Activated T-helper 17 cell treated with anti-CD3 and anti-CD28 coated beads, Interleukin-2, amount 50 U/mL, for 72 hours (primary cell): ENCODE measurements at regions not wholly inside any gene's neighbourhood (a gene's known extent, or its start where the extent isn't known, plus 50 kb on each side); places are given as distances from the start of the nearest gene placed in this dataset.

Experiments
- ATAC-seq: fragments of 150-1000 bp; cut with Tn5 transposase; replicated peaks from 2 replicates; pipeline ENCODE4 v1.10.0; 2021; ENCODE audit warnings: mild to moderate bottlenecking, moderate library complexity
- H3K27ac Mint-ChIP-seq: one replicate; pipeline ENCODE4 v1.8.0; 2022; ENCODE audit warnings: mixed read lengths
- H3K27me3 Mint-ChIP-seq: one replicate; pipeline ENCODE4 v1.8.0; 2022; ENCODE audit warnings: mixed read lengths
- H3K36me3 Mint-ChIP-seq: one replicate; pipeline ENCODE4 v1.8.0; 2022; ENCODE audit warnings: low read depth, mild to moderate bottlenecking, mixed read lengths
- H3K4me1 Mint-ChIP-seq: one replicate; pipeline ENCODE4 v1.8.0; 2022; ENCODE audit warnings: mixed read lengths
- H3K4me3 Mint-ChIP-seq: one replicate; pipeline ENCODE4 v1.8.0; 2022; ENCODE audit warnings: mild to moderate bottlenecking, mixed read lengths
- H3K9me3 Mint-ChIP-seq: one replicate; pipeline ENCODE4 v1.8.0; 2022; ENCODE audit warnings: mixed read lengths

DNA sequence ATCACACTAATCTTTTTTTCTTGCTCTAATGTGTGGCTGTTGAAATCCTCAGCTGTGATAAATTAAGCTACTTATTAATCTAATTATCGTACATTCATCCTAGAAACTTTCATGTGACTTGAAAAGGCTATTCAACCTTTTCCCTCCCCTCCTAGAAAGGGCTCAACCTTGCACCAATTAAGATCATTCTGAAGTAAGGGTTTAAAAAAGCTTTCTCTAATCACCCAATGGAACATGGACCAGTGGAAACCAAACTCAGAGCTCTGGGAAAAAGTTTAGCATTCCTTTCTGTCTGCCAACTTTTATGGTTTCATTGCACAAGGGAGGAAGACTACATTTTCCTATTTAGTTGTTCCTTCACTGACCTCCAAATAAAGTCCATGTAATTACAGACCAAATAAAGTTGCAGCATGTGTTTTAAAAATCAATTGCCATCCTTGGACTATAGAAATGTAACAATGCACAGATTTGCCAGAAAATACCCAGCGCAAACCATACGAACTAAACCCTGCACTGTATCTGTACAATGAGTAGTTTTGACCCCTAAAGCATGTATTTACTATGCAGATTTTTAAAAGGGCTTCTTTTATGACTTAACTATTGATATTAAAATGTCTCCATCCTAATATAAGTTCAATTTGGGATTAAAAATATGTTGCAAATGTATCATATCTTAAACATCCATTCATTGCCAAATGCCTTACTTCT is 142.6 kb upstream of the OTX2 start:
- Mint-ChIP-seq H3K9me3 (no peaks in the 10 kb centered on the region), H3K4me1 (no peaks in the 10 kb centered on the region), H3K27me3 (peaks cover 12% of the 10 kb centered on the region), H3K27ac (no peak overlapping the region), H3K36me3 (no peaks in the 10 kb centered on the region), H3K4me3 (no peak overlapping the region)
- ATAC-seq, result no peak

DNA sequence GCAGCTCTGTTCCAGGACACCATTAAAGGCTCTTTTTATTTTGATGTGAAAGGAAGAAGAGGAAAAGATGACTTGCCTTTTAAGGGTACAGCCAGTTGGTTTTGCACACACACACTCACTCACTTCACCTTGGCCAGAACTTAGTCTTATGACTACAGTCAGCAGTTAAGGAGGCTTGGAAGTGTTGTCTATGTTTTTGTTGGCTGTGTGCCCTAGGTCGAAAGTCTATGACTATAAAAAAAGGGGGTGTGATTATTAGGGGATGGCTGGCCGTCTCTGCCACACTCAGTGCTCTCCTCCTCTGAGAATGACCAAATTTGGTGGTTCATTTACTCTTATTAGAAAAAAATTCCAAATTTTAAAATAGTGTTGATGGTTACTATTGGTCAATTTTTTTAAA is 139.5 kb upstream of the OTX2 start:
- Mint-ChIP-seq H3K4me1 (no peaks in the 10 kb centered on the region), H3K4me3 (no peak overlapping the region), H3K36me3 (no peaks in the 10 kb centered on the region), H3K27ac (no peak overlapping the region), H3K9me3 (no peaks in the 10 kb centered on the region), H3K27me3 (peaks cover 7% of the 10 kb centered on the region)
- no peak for ATAC-seq

DNA sequence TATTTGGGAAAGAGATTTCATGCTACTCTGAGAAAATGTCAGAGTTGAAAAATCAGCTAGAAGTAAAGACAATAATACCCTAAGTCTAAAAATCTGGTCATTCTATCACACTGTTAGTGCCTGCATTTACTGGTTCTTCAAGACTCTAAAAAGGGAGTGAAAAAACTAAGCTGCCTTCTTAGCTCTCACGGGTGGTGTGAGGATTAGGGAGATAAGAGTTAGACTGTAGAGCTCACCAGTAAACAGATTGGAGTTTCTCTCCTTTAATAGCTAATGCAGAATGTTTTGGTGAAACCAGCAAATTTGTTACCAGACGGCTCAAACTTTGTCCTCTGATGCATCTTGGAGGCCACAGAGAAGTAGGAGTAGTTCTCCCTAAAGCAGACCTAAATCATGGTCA is 135.0 kb upstream of the OTX2 start:
- Mint-ChIP-seq H3K4me3 (no peak overlapping the region), H3K27ac (no peak overlapping the region), H3K4me1 (no peaks in the 10 kb centered on the region), H3K27me3 (peaks cover 12% of the 10 kb centered on the region), H3K36me3 (no peaks in the 10 kb centered on the region), H3K9me3 (peaks cover 7% of the 10 kb centered on the region)
- ATAC-seq, result no peak

DNA sequence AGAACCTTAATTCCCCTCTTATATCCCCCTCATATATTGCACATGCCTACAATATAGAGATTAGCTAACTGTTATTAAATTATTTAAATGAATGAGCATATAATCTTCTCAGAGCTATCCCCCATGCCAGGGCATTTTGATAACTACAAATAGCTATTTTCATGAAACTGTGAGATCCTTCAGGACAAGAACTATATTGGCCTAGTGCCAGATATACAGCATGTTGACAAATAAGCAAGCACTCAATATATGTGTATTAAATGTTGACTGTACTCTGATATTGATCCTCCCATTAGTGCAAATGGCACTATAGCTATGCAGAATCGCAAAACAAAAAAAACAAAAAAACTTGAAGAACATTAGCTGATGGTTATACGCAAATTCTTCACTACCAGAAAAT is 134.1 kb upstream of the OTX2 start:
- H3K4me1 Mint-ChIP-seq, result no peaks in the 10 kb centered on the region
- H3K9me3 Mint-ChIP-seq, result peaks cover 10% of the 10 kb centered on the region
- no peaks in the 10 kb centered on the region for H3K36me3 Mint-ChIP-seq
- no peak overlapping the region for H3K27ac Mint-ChIP-seq
- H3K27me3 Mint-ChIP-seq, result peaks cover 12% of the 10 kb centered on the region
- no peak overlapping the region for H3K4me3 Mint-ChIP-seq
- no peak for ATAC-seq

DNA sequence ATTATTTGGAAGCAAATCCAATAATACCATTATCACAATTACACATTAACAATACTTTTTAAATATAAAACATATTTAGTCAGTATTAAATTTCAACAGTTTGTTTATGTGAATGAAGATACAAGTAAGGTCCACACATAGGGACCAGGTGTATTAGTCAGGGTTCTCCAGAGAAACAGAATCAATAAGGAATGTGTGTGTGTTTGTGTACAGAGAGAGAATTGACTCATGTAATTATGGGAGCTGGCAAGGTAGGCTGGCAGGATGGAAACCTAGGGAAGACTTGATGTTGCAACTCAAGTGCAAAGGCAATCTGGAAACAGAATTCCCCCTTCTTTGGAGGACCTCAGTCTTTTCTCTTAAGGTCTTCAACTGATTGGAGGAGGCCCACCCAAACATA is 123.2 kb upstream of the OTX2 start:
- no peaks in the 10 kb centered on the region for H3K9me3 Mint-ChIP-seq
- no peak overlapping the region for H3K4me3 Mint-ChIP-seq
- no peak overlapping the region for H3K27ac Mint-ChIP-seq
- H3K4me1 Mint-ChIP-seq, result no peaks in the 10 kb centered on the region
- no peaks in the 10 kb centered on the region for H3K36me3 Mint-ChIP-seq
- peaks cover 3% of the 10 kb centered on the region for H3K27me3 Mint-ChIP-seq
- ATAC-seq, result no peak

DNA sequence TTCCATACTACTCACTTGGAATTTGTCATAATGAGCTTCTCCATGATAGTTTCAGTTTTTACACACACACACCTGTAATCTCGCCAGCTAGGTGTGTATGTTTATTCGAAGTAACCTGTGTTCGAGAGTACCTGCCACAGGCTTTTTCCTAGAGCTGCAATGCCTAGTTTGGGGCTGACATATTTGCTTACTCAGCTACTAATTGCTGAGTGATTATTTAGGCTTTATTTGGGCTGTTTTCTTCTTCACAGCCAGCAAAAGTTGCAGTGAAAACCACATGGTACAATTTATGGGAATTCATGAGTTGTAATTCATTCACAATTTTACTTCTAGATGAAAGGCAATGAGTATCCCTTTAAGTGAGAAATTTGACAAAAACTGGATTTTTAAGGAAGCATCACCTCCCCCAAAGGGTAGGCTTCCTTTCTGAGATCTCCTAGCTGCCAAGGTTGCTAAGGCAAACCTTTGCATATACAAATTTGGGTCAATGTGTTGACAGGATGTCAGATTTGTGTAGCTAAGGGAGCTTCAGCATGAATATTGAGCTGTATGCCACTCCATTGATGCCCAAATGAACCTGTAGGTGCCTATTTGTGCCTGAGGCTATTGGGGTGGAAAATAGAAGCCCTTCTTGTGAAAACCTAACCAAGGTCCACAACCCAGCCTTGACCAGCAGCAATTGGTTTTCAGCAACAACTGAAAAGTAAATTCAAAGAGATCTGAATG is 108.7 kb upstream of the OTX2 start:
- Mint-ChIP-seq H3K36me3 (no peaks in the 10 kb centered on the region), H3K9me3 (peaks cover 5% of the 10 kb centered on the region), H3K4me1 (no peaks in the 10 kb centered on the region), H3K4me3 (no peak overlapping the region), H3K27ac (no peak overlapping the region), H3K27me3 (peaks cover 13% of the 10 kb centered on the region)
- no peak for ATAC-seq

DNA sequence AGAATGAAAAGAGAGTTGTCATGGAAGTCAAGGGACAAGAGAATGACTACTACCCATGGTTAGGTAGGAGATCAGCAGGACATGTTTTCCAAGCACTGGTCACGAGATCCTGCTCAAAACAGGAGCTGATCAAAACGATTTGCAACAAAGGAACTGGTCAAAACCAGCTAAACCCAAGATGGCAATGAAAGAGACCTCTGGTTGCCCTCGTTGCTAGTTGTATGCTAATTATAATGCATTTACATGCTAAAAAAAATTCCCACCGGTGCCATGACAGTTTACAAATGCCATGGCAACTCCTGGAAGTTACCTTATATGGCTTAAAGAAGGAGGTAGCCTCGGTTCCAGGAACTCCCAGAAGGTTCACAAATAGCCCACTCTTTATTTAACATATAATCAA is 95.0 kb upstream of the OTX2 start:
- peaks cover 8% of the 10 kb centered on the region for H3K27me3 Mint-ChIP-seq
- no peak for ATAC-seq
- no peaks in the 10 kb centered on the region for H3K9me3 Mint-ChIP-seq
- no peaks in the 10 kb centered on the region for H3K4me1 Mint-ChIP-seq
- H3K36me3 Mint-ChIP-seq, result no peaks in the 10 kb centered on the region
- no peak overlapping the region for H3K4me3 Mint-ChIP-seq
- H3K27ac Mint-ChIP-seq, result no peak overlapping the region

DNA sequence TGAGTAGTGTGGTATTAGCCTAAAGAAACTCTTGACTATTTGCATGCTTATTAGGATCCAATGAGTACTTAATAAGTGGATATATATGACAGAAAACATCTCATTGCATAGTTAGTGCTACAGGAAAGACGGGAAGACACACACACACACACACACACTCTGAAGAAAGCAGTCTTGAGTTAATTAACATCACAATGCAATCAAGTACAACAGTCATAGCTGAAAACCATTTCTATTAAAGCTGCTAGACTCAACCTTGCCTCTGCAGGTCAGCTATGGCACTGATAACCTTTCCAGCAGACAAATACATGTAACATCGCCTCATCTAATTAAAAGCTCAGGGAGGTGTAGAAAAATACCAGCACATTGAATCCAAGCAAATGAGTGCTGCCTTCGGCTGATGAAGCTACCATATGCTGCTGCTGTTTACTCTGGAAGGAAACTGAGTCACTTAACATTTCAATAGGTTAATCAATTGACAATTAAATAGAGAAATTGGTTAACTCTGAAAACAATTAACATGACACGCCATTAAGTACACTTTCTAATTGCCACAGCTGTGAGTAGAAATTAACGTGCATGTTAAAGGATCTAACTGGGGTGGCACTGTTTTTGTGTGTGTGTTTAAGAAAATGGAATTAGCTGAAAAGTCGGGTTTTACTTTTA is 93.2 kb upstream of the OTX2 start:
- H3K4me3 Mint-ChIP-seq, result no peak overlapping the region
- H3K9me3 Mint-ChIP-seq, result no peaks in the 10 kb centered on the region
- H3K36me3 Mint-ChIP-seq, result no peaks in the 10 kb centered on the region
- ATAC-seq, result no peak
- peaks cover 13% of the 10 kb centered on the region for H3K27me3 Mint-ChIP-seq
- no peak overlapping the region for H3K27ac Mint-ChIP-seq
- H3K4me1 Mint-ChIP-seq, result no peaks in the 10 kb centered on the region

DNA sequence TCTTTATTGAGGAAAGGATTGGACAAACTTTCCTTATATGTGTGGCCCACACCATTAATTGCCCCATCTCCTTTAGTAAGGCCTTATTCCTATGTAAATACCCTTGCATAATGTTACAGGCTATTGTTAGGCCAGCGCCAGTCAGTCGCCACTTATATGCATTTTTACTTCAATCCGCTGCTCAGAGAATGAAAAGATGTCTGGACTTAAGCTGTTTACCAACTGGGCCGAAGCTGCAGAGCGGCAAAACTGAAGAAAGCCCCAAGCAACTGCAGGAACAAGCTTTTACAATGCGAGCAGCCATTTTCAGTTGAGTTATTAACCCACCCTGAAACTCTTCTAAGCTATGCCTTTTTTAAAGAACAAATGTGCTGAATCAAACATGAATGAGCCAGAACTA is 92.1 kb upstream of the OTX2 start:
- peaks cover 13% of the 10 kb centered on the region for H3K27me3 Mint-ChIP-seq
- no peak for ATAC-seq
- no peaks in the 10 kb centered on the region for H3K36me3 Mint-ChIP-seq
- no peak overlapping the region for H3K4me3 Mint-ChIP-seq
- H3K27ac Mint-ChIP-seq, result no peak overlapping the region
- H3K4me1 Mint-ChIP-seq, result no peaks in the 10 kb centered on the region
- H3K9me3 Mint-ChIP-seq, result no peaks in the 10 kb centered on the region

DNA sequence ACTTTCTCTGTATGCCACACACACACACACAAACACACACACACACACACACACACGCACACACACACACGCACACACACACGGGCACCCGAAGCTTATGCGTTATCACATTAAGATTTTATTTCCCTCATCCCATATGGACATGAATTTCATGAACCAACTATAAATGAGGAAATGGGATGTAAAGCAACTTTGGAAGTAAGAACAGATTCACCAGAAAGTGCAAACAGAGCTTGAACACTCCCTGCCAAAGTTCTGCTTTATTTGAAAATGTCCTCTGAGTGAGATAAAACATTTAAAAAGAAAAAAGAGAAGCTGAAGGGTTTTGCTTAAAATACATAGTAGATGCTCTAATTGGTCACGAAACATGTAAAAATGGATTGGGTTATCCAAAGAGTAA is 90.4 kb upstream of the OTX2 start:
- ATAC-seq, result no peak
- Mint-ChIP-seq H3K27me3 (peaks cover 19% of the 10 kb centered on the region), H3K36me3 (no peaks in the 10 kb centered on the region), H3K4me3 (no peak overlapping the region), H3K9me3 (no peaks in the 10 kb centered on the region), H3K4me1 (no peaks in the 10 kb centered on the region), H3K27ac (no peak overlapping the region)

DNA sequence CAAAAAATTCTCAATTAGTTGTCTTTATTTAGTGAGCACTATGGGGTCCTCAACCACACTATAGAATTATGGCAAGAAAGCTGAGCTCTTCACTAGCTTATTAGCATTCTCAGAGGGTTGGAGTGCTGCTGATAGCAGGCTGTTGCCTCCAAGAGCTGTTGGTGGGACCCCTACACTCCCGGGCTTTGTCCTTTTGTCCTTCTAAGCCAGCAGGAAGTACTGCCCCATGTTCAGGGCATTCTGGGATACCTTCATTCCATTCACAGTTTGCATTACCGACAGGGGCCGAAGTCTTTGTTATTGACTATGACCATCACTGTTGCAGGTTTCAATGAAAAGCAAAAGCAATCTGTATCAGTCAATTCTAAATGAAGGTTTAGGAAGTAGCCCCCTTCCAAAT is 89.5 kb upstream of the OTX2 start:
- ATAC-seq, result no peak
- H3K4me3 Mint-ChIP-seq, result no peak overlapping the region
- H3K9me3 Mint-ChIP-seq, result no peaks in the 10 kb centered on the region

DNA sequence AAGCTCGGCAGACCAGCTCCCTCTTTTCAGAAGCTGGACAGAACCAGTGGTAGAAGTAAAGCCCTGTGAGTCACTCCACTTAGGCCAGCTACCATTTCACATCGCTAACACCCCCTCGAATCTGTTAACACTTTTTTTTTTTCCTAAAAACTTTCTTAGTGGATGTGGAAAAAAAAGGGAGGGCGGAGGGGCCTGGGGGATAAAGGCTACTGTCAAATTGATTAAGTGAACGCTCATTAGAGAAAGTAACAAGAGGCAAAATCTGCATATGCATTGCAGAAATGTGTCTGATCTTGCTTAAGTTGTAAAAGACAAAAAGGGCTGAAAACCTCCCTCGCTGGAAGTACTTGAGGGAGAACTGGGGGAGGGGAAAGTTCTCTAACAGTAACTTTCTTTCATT is 86.6 kb upstream of the OTX2 start:
- Mint-ChIP-seq H3K27me3 (peaks cover 35% of the 10 kb centered on the region), H3K4me1 (no peaks in the 10 kb centered on the region), H3K9me3 (no peaks in the 10 kb centered on the region), H3K27ac (no peak overlapping the region), H3K36me3 (no peaks in the 10 kb centered on the region), H3K4me3 (no peak overlapping the region)
- ATAC-seq, result no peak

More for the DNA sequence above, 89.5 kb upstream of the OTX2 start:
- Mint-ChIP-seq H3K27me3 (peaks cover 24% of the 10 kb centered on the region), H3K27ac (no peak overlapping the region), H3K4me1 (no peaks in the 10 kb centered on the region), H3K36me3 (no peaks in the 10 kb centered on the region)

DNA sequence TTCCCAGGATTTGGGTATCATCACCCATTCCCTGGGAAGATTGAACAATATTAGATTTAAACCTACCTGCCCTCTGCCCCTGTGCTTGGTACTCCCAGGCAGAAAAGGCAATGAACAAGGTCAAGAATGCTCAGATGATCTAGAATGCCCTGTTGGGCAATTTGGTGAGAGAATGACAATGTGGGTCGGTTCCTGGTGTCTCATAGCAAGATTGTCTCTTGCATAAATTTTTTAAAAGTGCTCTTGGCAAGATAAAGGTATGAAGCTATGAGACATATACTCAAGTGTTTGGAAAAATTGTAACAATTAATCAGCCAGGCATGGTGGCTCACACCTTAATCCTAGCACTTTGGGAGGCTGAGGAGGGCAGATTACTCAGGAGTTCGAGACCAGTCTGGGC is 86.0 kb upstream of the OTX2 start:
- Mint-ChIP-seq H3K4me3 (no peak overlapping the region), H3K27me3 (peaks cover 40% of the 10 kb centered on the region)
- ATAC-seq, result no peak

DNA sequence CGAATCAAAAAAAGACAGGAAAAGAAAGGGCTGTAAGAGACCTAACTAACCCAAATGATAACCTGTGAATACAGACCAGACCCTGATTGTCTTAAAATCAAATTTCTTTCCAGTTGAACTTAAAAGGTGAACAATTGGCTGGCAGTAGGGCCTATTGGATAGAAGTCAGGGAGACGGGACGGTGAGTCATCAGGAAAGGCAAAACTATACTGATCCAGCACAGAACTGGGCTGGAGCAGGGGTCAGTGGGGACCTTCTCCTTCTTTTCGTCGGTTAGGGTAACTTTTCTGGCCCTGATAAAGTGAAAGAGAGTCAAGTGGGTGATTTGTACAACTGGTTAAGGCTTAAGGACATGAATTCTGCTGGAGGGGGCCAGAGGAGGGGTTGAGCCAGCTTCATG is 84.9 kb upstream of the OTX2 start:
- H3K27me3 Mint-ChIP-seq, result peaks cover 38% of the 10 kb centered on the region
- H3K9me3 Mint-ChIP-seq, result no peaks in the 10 kb centered on the region
- no peak overlapping the region for H3K27ac Mint-ChIP-seq
- no peak overlapping the region for H3K4me3 Mint-ChIP-seq
- no peaks in the 10 kb centered on the region for H3K36me3 Mint-ChIP-seq
- H3K4me1 Mint-ChIP-seq, result no peaks in the 10 kb centered on the region
- ATAC-seq, result no peak

More for the DNA sequence above, 86.0 kb upstream of the OTX2 start:
- Mint-ChIP-seq H3K27ac (no peak overlapping the region), H3K9me3 (no peaks in the 10 kb centered on the region), H3K36me3 (no peaks in the 10 kb centered on the region), H3K4me1 (no peaks in the 10 kb centered on the region)

DNA sequence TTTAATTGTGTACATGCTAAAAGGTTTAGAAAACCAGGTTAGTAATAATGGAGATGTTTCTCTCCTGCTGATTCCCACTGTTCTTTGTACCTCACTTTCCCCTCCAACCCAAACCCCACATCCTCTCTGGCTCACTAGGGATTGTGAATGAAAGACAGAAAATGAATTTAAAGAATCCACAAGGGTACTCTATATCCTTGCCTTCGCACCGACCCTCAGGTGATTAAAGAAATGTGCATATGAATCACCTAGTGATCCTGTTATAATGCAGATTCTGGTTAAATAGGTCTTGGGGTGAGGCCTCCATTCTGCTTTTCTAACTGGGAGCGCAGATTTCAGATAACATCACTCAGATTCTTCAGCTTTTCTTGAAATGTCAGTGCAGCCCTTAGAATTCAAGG is 84.3 kb upstream of the OTX2 start:
- no peaks in the 10 kb centered on the region for H3K36me3 Mint-ChIP-seq
- no peaks in the 10 kb centered on the region for H3K9me3 Mint-ChIP-seq
- peaks cover 40% of the 10 kb centered on the region for H3K27me3 Mint-ChIP-seq
- no peak for ATAC-seq
- H3K27ac Mint-ChIP-seq, result no peak overlapping the region
- H3K4me1 Mint-ChIP-seq, result no peaks in the 10 kb centered on the region
- H3K4me3 Mint-ChIP-seq, result no peak overlapping the region
